D721Med (cell line): ENCODE measurements at regions not wholly inside any gene's neighbourhood (a gene's known extent, or its start where the extent isn't known, plus 50 kb on each side); places are given as distances from the start of the nearest gene placed in this dataset.

ENCODE experiments used
- DNase-seq: peaks from one replicate; pipeline ENCODE4 v3.0.0; 2011; ENCODE audit warnings: low spot score; ENCODE audit not compliant: insufficient read length
- FAIRE-seq: peaks from 2 replicates; lab custom pipeline; 2011; peaks lifted over from hg19 to GRCh38; lab: Jason Lieb, UNC
- CTCF ChIP-seq: IDR thresholded peaks from 2 replicates; pipeline ENCODE4 v1.5.1; 2012; ENCODE audit warnings: mild to moderate bottlenecking, control low read depth; ENCODE audit not compliant: insufficient read depth; ENCODE audit errors: missing control alignments

- no peak for TF ChIP-seq CTCF
- DNase-seq, result no peak
- FAIRE-seq, result no peak
These were observed 209.8 kb upstream of the ZPLD1 start for GRCh38 chr3:102225005-102225404.

- peak; percentile 82 for TF ChIP-seq CTCF
- DNase-seq, result no peak
- FAIRE-seq, result no peak
These were observed 209.2 kb upstream of the ZPLD1 start for GRCh38 chr3:102225407-102226132.

- DNase-seq (no peak), FAIRE-seq (no peak)
- TF ChIP-seq CTCF, result no peak
These were observed 208.4 kb upstream of the ZPLD1 start for GRCh38 chr3:102226463-102226862.

GRCh38 chr3:102229062-102229655 lies 205.7 kb upstream of the ZPLD1 start:
- DNase-seq (no peak), FAIRE-seq (no peak)
- TF ChIP-seq CTCF, result peak; percentile 96

- FAIRE-seq (no peak), DNase-seq (no peak)
- no peak for TF ChIP-seq CTCF
These were observed 204.8 kb upstream of the ZPLD1 start for GRCh38 chr3:102230057-102230456.

- FAIRE-seq, result no peak
- DNase-seq, result no peak
- TF ChIP-seq CTCF, result no peak
These were observed 200.9 kb upstream of the ZPLD1 start for GRCh38 chr3:102233881-102234280.

GRCh38 chr3:102235679-102236078 lies 199.1 kb upstream of the ZPLD1 start:
- no peak for DNase-seq

More at GRCh38 chr3:102235679-102236078, 199.1 kb upstream of the ZPLD1 start:
- FAIRE-seq, result no peak
- peak; percentile 49 for TF ChIP-seq CTCF
